Glomerular visceral epithelial cell (primary cell): ENCODE measurements at regions not wholly inside any gene's neighbourhood (a gene's known extent, or its start where the extent isn't known, plus 50 kb on each side); places are given as distances from the start of the nearest gene placed in this dataset.
"Not testable (repeated sequence)": the region's sequence is repeated elsewhere in the genome, so short reads cannot be mapped to it uniquely, and the experiment has no call there.

Source experiments
- DNase-seq: peaks from one replicate; pipeline ENCODE4 v3.0.0-alpha.2; 2016; ENCODE audit errors: extremely low spot score

GRCh38 chr1:221525749-221526148 is 216.1 kb downstream of the DUSP10 start:
- DNase-seq: no peak

GRCh38 chr1:221527302-221527701 is 214.6 kb downstream of the DUSP10 start:
- no peak for DNase-seq

- no peak for DNase-seq
These were observed 213.8 kb downstream of the DUSP10 start for GRCh38 chr1:221527886-221528624.

- DNase-seq: not testable (repeated sequence)
These were observed 211.7 kb downstream of the DUSP10 start for GRCh38 chr1:221530159-221530558.

GRCh38 chr1:221530791-221531190 is 211.1 kb downstream of the DUSP10 start:
- no peak for DNase-seq

GRCh38 chr1:221532071-221532773 is 209.7 kb downstream of the DUSP10 start:
- DNase-seq: no peak

- no peak for DNase-seq
These were observed 200.6 kb downstream of the DUSP10 start for GRCh38 chr1:221541296-221541695.

GRCh38 chr1:221543529-221544120 is 198.3 kb downstream of the DUSP10 start:
- no peak for DNase-seq

GRCh38 chr1:221548942-221549341 is 192.9 kb downstream of the DUSP10 start:
- no peak for DNase-seq

- no peak for DNase-seq
These were observed 192.1 kb downstream of the DUSP10 start for GRCh38 chr1:221549815-221550214.

- not testable (repeated sequence) for DNase-seq
These were observed 189.1 kb downstream of the DUSP10 start for GRCh38 chr1:221552792-221553191.

- DNase-seq: no peak
These were observed 186.0 kb downstream of the DUSP10 start for GRCh38 chr1:221555689-221556433.

GRCh38 chr1:221556435-221556834 is 185.5 kb downstream of the DUSP10 start:
- no peak for DNase-seq

- DNase-seq: no peak
These were observed 184.9 kb downstream of the DUSP10 start for GRCh38 chr1:221557013-221557412.

GRCh38 chr1:221558396-221558795 is 183.5 kb downstream of the DUSP10 start:
- DNase-seq: no peak

- no peak for DNase-seq
These were observed 182.0 kb downstream of the DUSP10 start for GRCh38 chr1:221559911-221560310.

GRCh38 chr1:221562542-221563475 is 179.1 kb downstream of the DUSP10 start:
- no peak for DNase-seq

GRCh38 chr1:221563476-221563921 is 178.4 kb downstream of the DUSP10 start:
- DNase-seq: no peak

- no peak for DNase-seq
These were observed 177.0 kb downstream of the DUSP10 start for GRCh38 chr1:221564891-221565290.

- DNase-seq: no peak
These were observed 176.2 kb downstream of the DUSP10 start for GRCh38 chr1:221565711-221566110.
